NCI-H2107 (cell line): ENCODE measurements at regions not wholly inside any gene's neighbourhood (a gene's known extent, or its start where the extent isn't known, plus 50 kb on each side); places are given as distances from the start of the nearest gene placed in this dataset.

Experiments used
- DNase-seq: peaks from one replicate; lab custom pipeline; 2025; lab: John Stamatoyannopoulos, UW

- DNase-seq: no peak
Measured at GRCh38 chr4:3704669-3705068, 61.5 kb upstream of the ADRA2C start.

DNA sequence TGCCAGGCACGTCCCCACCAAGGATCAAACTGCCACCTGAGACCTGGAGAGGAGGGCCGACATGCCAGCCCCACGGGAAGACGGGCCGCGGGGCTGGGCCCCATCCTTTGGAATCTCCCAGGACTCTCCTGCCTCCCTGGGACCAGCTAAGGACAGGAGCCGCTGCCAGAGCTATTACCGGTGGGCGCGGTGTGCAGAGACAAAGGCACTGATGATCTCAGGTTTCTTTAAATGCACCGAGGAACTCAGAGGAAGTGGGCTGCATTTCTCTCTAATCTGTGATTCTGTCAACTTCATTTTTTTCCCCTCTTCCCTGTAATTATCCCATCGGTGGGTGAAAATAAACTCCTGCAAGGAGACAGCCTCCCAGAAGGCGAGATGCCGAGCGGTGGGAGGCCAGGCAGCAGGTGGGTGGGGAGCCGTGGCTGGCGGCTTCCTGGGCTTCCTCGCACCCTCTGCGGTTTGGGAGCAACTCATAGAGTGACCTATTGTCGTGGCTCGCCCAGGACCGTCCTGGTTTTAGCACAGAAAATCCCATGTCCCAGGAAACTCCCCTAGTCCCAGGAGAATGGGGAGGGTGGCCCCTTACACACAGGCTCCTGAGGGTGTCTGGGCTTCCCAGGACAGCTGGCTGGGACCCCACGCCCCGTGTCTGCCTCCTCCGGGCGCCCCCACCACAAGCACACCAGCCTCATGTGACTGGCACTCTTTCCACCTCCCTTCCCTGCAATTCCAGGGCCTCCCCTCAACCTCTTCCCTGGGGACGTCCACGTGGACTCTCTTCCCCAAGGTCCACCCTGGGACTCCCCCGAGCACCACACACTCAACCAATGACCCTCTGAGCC is 62.3 kb upstream of the ADRA2C start:
- DNase-seq: no peak

- no peak for DNase-seq
Measured at GRCh38 chr4:3703343-3703676, 62.9 kb upstream of the ADRA2C start.

- DNase-seq: no peak
Measured at GRCh38 chr4:3702561-3703221, 63.5 kb upstream of the ADRA2C start.

DNA sequence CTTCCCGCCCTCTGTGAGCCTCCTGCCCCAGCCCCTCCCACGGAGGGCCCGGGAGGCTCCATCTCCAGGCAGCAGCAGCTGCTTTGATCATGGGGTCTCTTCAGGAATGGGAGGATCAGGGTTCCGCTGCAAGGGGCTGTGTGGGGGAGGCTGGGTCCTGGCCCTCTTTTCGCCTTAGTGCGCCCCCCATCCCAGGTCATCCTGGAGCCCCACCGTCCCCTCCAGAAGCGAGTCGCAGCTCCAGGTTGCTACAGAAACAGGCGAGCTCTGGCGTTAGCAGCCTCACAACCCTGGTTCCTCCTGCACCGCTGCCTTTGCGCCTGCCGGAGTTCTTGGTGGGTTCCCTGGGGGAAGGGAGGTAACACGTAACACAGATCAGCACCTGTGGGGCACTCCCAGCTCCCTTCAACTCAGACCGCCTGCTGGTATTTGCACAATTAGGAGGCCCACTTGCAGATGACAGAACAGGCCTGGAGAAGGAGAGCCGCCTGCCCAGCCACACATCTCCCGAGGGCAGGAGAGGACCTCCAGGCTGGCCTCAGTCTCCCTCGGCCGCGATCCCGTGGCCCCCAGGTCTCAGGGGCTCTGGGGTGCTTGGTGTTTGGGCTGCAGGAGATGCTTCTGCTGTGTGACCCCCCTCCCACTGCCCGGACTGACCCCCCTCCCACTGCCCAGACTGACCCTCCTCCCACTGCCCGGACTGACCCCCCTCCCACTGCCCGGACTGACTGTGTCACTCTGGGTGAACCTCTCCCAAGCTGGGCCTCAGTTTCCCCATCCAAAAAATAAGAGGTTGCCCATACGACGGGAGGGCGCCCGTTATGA is 64.2 kb upstream of the ADRA2C start:
- no peak for DNase-seq

GRCh38 chr4:3701271-3701734 is 64.9 kb upstream of the ADRA2C start:
- no peak for DNase-seq

DNA sequence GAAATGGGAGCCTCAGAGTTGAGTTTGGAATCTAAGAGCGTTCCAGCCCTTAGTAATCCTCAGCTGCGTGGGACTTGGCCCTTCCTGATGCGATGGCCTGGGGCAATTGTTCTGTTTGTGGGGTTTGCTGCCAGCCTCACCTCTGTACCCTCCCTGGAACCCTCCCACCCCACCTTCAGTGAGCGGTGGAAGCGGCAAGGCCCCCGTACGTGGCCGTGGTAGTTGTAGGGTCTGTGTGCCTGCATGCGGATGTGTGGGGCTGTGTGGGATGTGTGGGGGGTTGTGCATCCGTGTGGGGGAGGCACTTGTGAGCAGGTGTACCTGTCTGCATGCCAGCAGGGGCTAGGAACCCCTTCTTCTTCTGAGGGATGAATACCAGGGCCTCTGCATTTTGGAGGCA is 65.4 kb upstream of the ADRA2C start:
- no peak for DNase-seq

DNA sequence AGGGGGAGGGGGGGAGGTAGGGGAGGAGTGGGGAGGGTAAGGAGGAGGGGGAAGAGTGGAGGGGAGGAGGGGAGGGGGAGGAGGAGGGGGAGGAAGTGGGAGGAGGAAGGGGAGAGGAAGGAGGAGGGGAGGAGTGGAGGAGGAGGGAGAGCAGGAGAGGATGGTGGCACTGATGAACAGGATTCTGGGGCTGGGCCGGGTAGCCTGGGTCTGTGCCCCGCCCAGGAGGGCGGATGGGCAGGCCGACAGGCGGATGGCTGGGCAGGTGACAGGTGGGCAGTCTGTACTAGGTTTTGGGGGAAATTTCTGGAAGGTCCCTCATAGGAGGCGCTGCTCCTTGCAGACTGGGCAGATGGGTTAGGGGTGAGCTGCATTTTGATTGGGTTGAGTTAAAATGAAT is 66.0 kb upstream of the ADRA2C start:
- no peak for DNase-seq

DNA sequence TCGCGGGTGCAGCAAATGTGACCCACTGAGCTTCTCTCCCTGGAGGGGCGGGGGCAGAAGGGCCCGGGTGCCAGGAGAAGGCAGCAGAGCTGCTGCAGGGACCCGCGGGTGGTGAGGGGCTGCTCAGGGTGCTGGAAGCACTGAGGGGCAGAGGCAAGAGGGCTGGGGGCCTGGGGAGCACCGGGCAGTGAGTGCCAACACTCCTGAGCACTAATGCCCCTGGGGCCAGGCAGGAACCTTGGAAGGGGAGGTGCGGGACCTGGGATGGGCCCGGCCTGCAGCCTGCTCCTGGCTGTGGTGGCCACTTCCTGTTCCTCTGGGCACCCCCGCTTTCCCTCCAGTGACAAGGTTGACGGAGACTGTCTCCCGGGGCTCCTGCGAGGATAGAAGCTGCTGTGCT is 66.5 kb upstream of the ADRA2C start:
- DNase-seq: no peak

- no peak for DNase-seq
Measured at GRCh38 chr4:3699261-3699660, 66.9 kb upstream of the ADRA2C start.

DNA sequence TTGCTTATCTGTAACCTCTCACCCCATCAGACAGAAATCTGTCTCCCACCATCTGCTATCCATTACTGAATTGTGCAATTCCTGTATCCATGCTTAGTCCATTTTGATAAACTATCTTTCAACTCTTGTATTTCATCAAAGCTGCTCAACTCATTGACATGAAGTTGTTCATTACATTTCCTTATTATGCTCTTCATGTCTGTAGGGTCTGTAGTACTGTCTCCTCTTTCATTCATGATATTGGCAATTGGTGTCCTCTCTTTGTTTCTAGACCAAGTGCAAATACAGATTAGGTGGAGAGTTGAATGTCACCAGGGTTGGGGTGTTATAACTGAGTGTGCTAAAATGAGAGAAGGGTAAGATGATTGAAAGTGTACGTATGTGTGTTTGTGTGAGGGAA is 69.2 kb upstream of the ADRA2C start:
- no peak for DNase-seq

GRCh38 chr4:3690551-3691152 is 75.5 kb upstream of the ADRA2C start:
- DNase-seq: no peak

- DNase-seq: no peak
Measured at GRCh38 chr4:3689576-3690550, 76.3 kb upstream of the ADRA2C start.

GRCh38 chr4:3689006-3689405 is 77.2 kb upstream of the ADRA2C start:
- DNase-seq: no peak

- DNase-seq: no peak
Measured at GRCh38 chr4:3688018-3688998, 77.9 kb upstream of the ADRA2C start.

DNA sequence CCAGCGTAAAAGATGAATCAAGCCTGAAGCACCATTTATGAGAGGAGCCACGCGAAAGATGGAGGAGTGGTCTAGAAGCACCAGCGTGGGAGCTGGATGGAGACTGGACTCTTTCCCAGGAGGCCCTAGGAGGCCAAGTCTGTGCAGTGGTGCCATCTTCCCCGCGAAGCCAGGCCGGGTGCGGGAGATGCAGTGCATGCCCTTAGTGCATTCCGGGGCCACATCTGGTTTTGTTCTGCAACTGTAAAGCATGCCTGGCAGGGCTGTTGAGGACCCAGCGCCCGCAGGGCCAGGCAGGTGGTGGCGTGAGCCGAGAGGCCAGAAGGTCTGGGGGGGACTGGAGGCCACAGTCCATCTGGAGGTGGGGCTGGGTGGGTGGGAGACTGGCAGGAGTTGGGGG is 78.6 kb upstream of the ADRA2C start:
- no peak for DNase-seq

GRCh38 chr4:3686753-3687152 is 79.4 kb upstream of the ADRA2C start:
- no peak for DNase-seq

- no peak for DNase-seq
Measured at GRCh38 chr4:3685081-3685645, 81.0 kb upstream of the ADRA2C start.

GRCh38 chr4:3684546-3684945 is 81.6 kb upstream of the ADRA2C start:
- no peak for DNase-seq
